K562 (cell line): ENCODE measurements at regions not wholly inside any gene's neighbourhood (a gene's known extent, or its start where the extent isn't known, plus 50 kb on each side); places are given as distances from the start of the nearest gene placed in this dataset.

Source experiments
- ATAC-seq: fragments of 200-7000 bp; cut with Tn5 transposase; 3 replicates; pipeline ENCODE4 v1.9.1; 2020; ENCODE audit warnings: moderate library complexity
- BruUV-seq: library from RNA; stranded (reverse); fragments of 400-500 nt; replicated peaks from 2 replicates; lab custom pipeline; 2021; lab: Mats Ljungman, UMichigan
- CTCF ChIA-PET: fragments of 300-600 bp; formaldehyde crosslinking; extraction: SDS; loops from one replicate; lab custom pipeline; 2021; ENCODE audit warnings: low intra/inter-chr PET ratio; lab: Yijun Ruan, JAX
- POLR2A ChIA-PET: fragments of 300-600, 350-650 bp; sonication (Branson Sonifier 250); formaldehyde crosslinking; extraction: SDS; loops from one replicate; lab custom pipeline; 2021; ENCODE audit warnings: antibody characterized with exemption, inconsistent platforms; lab: Yijun Ruan, JAX
- DNase-seq, 4 experiments: peaks; one replicate each; pipeline versions ENCODE4 v3.0.0 to v3.0.0-alpha.2; 2011 to 2018; ENCODE audit warnings: low spot score in 3 of 4, mixed read lengths in 3 of 4; ENCODE audit errors: extremely low read depth in 1 of 4
- FAIRE-seq: peaks from 2 replicates; lab custom pipeline; 2011; peaks lifted over from hg19 to GRCh38; lab: Jason Lieb, UNC
- H2AFZ ChIP-seq: 2 replicates; pipeline ENCODE4 v1.6.0; 2011; ENCODE audit warnings: low read depth, low read length, control low read depth, inconsistent platforms
- H3K27ac ChIP-seq: fragments of 200-600 bp; 3 replicates; pipeline ENCODE4 v1.8.0; 2011; ENCODE audit warnings: low read depth, mild to moderate bottlenecking, control low read depth, inconsistent platforms, low read length, moderate library complexity, mixed read lengths; ENCODE audit errors: extremely low read depth
- H3K27me3 ChIP-seq, 2 experiments: fragments of 300-600 bp in 1 of 2; 2 replicates in 1 of 2; 3 replicates in 1 of 2; pipeline versions ENCODE4 v1.6.0 to v1.8.0; 2011; ENCODE audit warnings: inconsistent platforms in 2 of 2, low read length in 2 of 2, mild to moderate bottlenecking in 1 of 2, mixed read lengths in 1 of 2, moderate library complexity in 1 of 2; ENCODE audit not compliant: control insufficient read depth in 2 of 2, insufficient read depth in 2 of 2
- H3K36me3 ChIP-seq: fragments of 300-600 bp; 3 replicates; pipeline ENCODE4 v1.8.0; 2011; ENCODE audit warnings: mild to moderate bottlenecking, low read length, inconsistent platforms; ENCODE audit not compliant: control insufficient read depth, insufficient read depth
- H3K4me1 ChIP-seq, 2 experiments: fragments of 200-600 bp in 1 of 2; replicated peaks in 1 of 2; 2 replicates in 1 of 2; 3 replicates in 1 of 2; pipeline versions ENCODE4 v1.5.1 to v1.8.0; 2011; ENCODE audit warnings: inconsistent platforms in 2 of 2, low read length in 2 of 2, mild to moderate bottlenecking in 1 of 2, mixed read lengths in 1 of 2, moderate library complexity in 1 of 2; ENCODE audit not compliant: control insufficient read depth in 2 of 2, insufficient read depth in 2 of 2
- H3K4me2 ChIP-seq: 2 replicates; pipeline ENCODE4 v1.6.1; 2011; ENCODE audit warnings: low read length, control low read depth, inconsistent platforms, mixed read lengths; ENCODE audit not compliant: insufficient read depth
- H3K4me3 ChIP-seq: fragments of 200-600 bp; sonication (generic), shearing (Covaris generic); 2 replicates; pipeline ENCODE4 v1.5.1; 2016; ENCODE audit warnings: control low read depth, inconsistent platforms
- H3K79me2 ChIP-seq: fragments of 200-600 bp; 3 replicates; pipeline ENCODE4 v1.8.0; 2011; ENCODE audit warnings: low read length, inconsistent platforms; ENCODE audit not compliant: control insufficient read depth, insufficient read depth
- H3K9ac ChIP-seq, 2 experiments: 2 replicates each; pipeline versions ENCODE4 v1.6.0 to v1.6.1; 2011; ENCODE audit warnings: low read depth in 2 of 2, low read length in 2 of 2, control low read depth in 1 of 2, inconsistent platforms in 1 of 2, mild to moderate bottlenecking in 1 of 2, mixed read lengths in 1 of 2; ENCODE audit not compliant: insufficient read depth in 1 of 2
- H3K9me1 ChIP-seq: one replicate; pipeline ENCODE4 v1.6.0; 2011; ENCODE audit warnings: inconsistent platforms, mild to moderate bottlenecking, low read length, moderate library complexity; ENCODE audit not compliant: control insufficient read depth, insufficient read depth
- H3K9me3 ChIP-seq: replicated peaks from 2 replicates; pipeline ENCODE4 v1.5.1; 2011; ENCODE audit warnings: low read depth, low read length, inconsistent platforms; ENCODE audit not compliant: control insufficient read depth, insufficient read depth
- H4K20me1 ChIP-seq: replicated peaks from 2 replicates; pipeline ENCODE4 v1.6.1; 2011; ENCODE audit warnings: low read length, inconsistent platforms, mixed read lengths; ENCODE audit not compliant: control insufficient read depth, insufficient read depth
- HEY1 ChIP-seq: fragments of 250-450 bp; sonication (Bioruptor Pico); IDR thresholded peaks from 2 replicates; pipeline ENCODE4 v1.5.0; 2020; ENCODE audit warnings: mild to moderate bottlenecking, moderate library complexity, borderline replicate concordance
- ZNF445 ChIP-seq: fragments of 250-450 bp; sonication (Bioruptor Pico); IDR thresholded peaks from 2 replicates; pipeline ENCODE4 v1.4.0; 2020; ENCODE audit warnings: low read depth, mild to moderate bottlenecking, moderate library complexity
- WGBS: fragments of 100-300 bp; shearing (Covaris generic); methylation state at CpG from one replicate; pipeline ENCODE4 v1.1.6; 2016; ENCODE audit warnings: low coverage, mixed read lengths; ENCODE audit not compliant: insufficient coverage; ENCODE audit errors: missing lambda C conversion rate; 5-methylcytosine and 5-hydroxymethylcytosine counted together
- in situ Hi-C: fragments of 300-500 bp; cut with MboI; formaldehyde crosslinking; loops from 4 replicates; pipeline ENCODE4 v1.15.0; 2018; ENCODE audit warnings: inconsistent platforms, mixed read lengths
- intact Hi-C: fragments of 100-400 bp; cut with micrococcal nuclease; formaldehyde crosslinking; loops from 2 replicates; pipeline ENCODE4 v1.14.2; 2022
- TF ChIP-seq, protein P1 (sequence below), 2 experiments: fragments of 450-650 bp in 1 of 2; IDR thresholded peaks; 2 replicates each; pipeline ENCODE4 v1.6.1; 2011 to 2017; ENCODE audit warnings: low read depth in 2 of 2, antibody characterized with exemption in 1 of 2, borderline replicate concordance in 1 of 2, low read length in 1 of 2, mild to moderate bottlenecking in 1 of 2, mixed read lengths in 1 of 2; ENCODE audit not compliant: control insufficient read depth in 1 of 2
- TF ChIP-seq, protein P2 (sequence below), 3 experiments: fragments of 200-800 bp in 1 of 3; fragments of 250-450 bp in 1 of 3; fragments of 450-650 bp in 1 of 3; sonication (Bioruptor Pico) in 1 of 3; sonication (Bioruptor generic) in 1 of 3; formaldehyde crosslinking in 1 of 3; IDR thresholded peaks; 2 replicates each; pipeline versions ENCODE4 v1.6.1 to v1.8.0; 2016 to 2022; ENCODE audit warnings: mild to moderate bottlenecking in 2 of 3, missing genetic modification characterization in 2 of 3, missing compliant biosample characterization in 1 of 3, moderate library complexity in 1 of 3
- TF ChIP-seq, protein P3 (sequence below), 2 experiments: fragments of 200-800 bp in 1 of 2; sonication (Bioruptor generic) in 1 of 2; sonication (generic) in 1 of 2; formaldehyde crosslinking in 1 of 2; IDR thresholded peaks in 1 of 2; conservative IDR thresholded peaks in 1 of 2; 2 replicates each; pipeline versions ENCODE4 v1.5.0 to v1.6.1; 2016 to 2020; ENCODE audit warnings: missing compliant biosample characterization in 1 of 2, missing genetic modification characterization in 1 of 2, missing genetic modification reagents in 1 of 2
- TF ChIP-seq, protein P4 (sequence below): fragments of 250-450 bp; sonication (Bioruptor Pico); IDR thresholded peaks from 2 replicates; pipeline ENCODE4 v1.8.0; 2021; ENCODE audit warnings: mild to moderate bottlenecking, moderate library complexity

DNA sequence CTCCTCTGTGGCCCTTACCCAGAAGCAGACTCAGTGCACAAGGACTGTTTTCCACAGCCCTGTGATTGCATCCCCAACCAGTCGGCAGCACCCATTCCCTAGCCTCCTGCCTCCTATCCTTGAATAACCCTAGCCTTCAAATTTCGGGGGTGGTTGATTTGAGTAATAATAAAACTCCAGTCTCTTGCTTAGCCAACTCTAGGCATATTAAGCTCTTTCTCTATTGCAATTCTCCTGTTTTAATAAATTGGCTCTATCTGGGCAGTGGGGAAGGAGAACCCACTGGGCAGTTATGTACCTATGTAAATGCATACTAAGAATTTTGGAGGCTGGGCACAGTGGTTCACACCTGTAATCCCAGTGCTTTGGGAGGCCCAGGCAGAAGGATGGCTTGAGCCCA, 70.6 kb upstream of the ZMYND8 start (continued):
- no peak for TF ChIP-seq HEY1 (CRISPR knock-in tag)

DNA sequence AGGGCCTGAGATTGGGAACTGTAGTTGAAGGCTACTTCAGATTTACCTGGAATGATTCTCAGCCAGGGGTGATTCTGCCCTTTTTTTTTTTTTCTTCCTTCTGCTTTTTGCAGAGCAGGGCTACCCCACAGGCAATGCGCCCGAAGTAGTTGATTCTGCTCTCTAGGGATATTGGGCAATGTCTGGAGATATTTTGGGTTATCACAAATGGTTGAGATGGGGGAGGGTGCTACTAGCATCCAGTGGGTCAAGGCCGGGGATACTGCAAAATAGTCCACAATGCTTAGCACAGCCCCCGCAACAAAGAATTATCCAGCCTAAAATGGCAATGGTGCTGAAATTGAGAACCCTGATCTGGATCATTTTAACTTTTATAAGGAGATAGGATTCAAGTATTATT, 71.2 kb upstream of the ZMYND8 start:
- ATAC-seq (no peak), FAIRE-seq (no peak), DNase-seq (no peak)
- no peaks in the 10 kb centered on the region for H3K36me3 ChIP-seq
- intact Hi-C loops (no loop called here), in situ Hi-C loops (no loop called here)
- no peaks in the 10 kb centered on the region for H3K9me1 ChIP-seq
- ChIA-PET CTCF (interaction anchor here (0.6 kb wide), 1 partner anchor 37 kb away, joined by 5 read pairs; no protein-coding TSS in a partner anchor), POLR2A (no interaction called here)
- peaks cover 3% of the 10 kb centered on the region; the same call in 1 of the 2 replicates for H3K9me3 ChIP-seq
- no peak overlapping the region for H3K4me3 ChIP-seq
- no peak overlapping the region for H3K9ac ChIP-seq
- 82% methylated on average over 4 of the region's 4 CpGs for WGBS
- H3K4me2 ChIP-seq, result no peak overlapping the region
- H3K27me3 ChIP-seq, result no peaks in the 10 kb centered on the region
- TF ChIP-seq, protein P1, sequence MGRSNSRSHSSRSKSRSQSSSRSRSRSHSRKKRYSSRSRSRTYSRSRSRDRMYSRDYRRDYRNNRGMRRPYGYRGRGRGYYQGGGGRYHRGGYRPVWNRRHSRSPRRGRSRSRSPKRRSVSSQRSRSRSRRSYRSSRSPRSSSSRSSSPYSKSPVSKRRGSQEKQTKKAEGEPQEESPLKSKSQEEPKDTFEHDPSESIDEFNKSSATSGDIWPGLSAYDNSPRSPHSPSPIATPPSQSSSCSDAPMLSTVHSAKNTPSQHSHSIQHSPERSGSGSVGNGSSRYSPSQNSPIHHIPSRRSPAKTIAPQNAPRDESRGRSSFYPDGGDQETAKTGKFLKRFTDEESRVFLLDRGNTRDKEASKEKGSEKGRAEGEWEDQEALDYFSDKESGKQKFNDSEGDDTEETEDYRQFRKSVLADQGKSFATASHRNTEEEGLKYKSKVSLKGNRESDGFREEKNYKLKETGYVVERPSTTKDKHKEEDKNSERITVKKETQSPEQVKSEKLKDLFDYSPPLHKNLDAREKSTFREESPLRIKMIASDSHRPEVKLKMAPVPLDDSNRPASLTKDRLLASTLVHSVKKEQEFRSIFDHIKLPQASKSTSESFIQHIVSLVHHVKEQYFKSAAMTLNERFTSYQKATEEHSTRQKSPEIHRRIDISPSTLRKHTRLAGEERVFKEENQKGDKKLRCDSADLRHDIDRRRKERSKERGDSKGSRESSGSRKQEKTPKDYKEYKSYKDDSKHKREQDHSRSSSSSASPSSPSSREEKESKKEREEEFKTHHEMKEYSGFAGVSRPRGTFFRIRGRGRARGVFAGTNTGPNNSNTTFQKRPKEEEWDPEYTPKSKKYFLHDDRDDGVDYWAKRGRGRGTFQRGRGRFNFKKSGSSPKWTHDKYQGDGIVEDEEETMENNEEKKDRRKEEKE (IDR thresholded peaks at IDR 0.05; ENCODE audit: borderline replicate concordance in 1 of 2, control insufficient read depth in 1 of 2, low read depth in 2 of 2, low read length in 1 of 2), result no peak
- TF ChIP-seq ZNF445, result 0 out of 2 replicates have a peak, but pooled peaks have one; percentile 46
- TF ChIP-seq, protein P2, sequence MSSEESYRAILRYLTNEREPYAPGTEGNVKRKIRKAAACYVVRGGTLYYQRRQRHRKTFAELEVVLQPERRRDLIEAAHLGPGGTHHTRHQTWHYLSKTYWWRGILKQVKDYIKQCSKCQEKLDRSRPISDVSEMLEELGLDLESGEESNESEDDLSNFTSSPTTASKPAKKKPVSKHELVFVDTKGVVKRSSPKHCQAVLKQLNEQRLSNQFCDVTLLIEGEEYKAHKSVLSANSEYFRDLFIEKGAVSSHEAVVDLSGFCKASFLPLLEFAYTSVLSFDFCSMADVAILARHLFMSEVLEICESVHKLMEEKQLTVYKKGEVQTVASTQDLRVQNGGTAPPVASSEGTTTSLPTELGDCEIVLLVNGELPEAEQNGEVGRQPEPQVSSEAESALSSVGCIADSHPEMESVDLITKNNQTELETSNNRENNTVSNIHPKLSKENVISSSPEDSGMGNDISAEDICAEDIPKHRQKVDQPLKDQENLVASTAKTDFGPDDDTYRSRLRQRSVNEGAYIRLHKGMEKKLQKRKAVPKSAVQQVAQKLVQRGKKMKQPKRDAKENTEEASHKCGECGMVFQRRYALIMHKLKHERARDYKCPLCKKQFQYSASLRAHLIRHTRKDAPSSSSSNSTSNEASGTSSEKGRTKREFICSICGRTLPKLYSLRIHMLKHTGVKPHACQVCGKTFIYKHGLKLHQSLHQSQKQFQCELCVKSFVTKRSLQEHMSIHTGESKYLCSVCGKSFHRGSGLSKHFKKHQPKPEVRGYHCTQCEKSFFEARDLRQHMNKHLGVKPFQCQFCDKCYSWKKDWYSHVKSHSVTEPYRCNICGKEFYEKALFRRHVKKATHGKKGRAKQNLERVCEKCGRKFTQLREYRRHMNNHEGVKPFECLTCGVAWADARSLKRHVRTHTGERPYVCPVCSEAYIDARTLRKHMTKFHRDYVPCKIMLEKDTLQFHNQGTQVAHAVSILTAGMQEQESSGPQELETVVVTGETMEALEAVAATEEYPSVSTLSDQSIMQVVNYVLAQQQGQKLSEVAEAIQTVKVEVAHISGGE (CRISPR knock-in tag; IDR thresholded peaks at IDR 0.05), result peak in 1 of 3 experiments; percentile 38; a peak in 1 of 6 replicates
- TF ChIP-seq, protein P3, sequence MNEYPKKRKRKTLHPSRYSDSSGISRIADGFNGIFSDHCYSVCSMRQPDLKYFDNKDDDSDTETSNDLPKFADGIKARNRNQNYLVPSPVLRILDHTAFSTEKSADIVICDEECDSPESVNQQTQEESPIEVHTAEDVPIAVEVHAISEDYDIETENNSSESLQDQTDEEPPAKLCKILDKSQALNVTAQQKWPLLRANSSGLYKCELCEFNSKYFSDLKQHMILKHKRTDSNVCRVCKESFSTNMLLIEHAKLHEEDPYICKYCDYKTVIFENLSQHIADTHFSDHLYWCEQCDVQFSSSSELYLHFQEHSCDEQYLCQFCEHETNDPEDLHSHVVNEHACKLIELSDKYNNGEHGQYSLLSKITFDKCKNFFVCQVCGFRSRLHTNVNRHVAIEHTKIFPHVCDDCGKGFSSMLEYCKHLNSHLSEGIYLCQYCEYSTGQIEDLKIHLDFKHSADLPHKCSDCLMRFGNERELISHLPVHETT (CRISPR knock-in tag; conservative IDR thresholded peaks at IDR 0.05 in 1 of 2, IDR thresholded peaks at IDR 0.05 in 1 of 2), result no peak
- TF ChIP-seq, protein P4, sequence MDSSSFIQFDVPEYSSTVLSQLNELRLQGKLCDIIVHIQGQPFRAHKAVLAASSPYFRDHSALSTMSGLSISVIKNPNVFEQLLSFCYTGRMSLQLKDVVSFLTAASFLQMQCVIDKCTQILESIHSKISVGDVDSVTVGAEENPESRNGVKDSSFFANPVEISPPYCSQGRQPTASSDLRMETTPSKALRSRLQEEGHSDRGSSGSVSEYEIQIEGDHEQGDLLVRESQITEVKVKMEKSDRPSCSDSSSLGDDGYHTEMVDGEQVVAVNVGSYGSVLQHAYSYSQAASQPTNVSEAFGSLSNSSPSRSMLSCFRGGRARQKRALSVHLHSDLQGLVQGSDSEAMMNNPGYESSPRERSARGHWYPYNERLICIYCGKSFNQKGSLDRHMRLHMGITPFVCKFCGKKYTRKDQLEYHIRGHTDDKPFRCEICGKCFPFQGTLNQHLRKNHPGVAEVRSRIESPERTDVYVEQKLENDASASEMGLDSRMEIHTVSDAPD, result no peak
- H4K20me1 ChIP-seq, result no peaks in the 10 kb centered on the region
- no TSS peak for BruUV-seq
- no peak overlapping the region for H2AFZ ChIP-seq
- no peaks in the 10 kb centered on the region for H3K79me2 ChIP-seq
- no peak overlapping the region for H3K27ac ChIP-seq
- H3K4me1 ChIP-seq, result peaks cover 4 to 7% of the 10 kb centered on the region in 2 experiments; a peak in 3 of 5 replicates
